Retinal pigment epithelial cell (primary cell): ENCODE measurements at regions not wholly inside any gene's neighbourhood (a gene's known extent, or its start where the extent isn't known, plus 50 kb on each side); places are given as distances from the start of the nearest gene placed in this dataset.
A peak's percentile ranks its signal among the peaks of the same experiment; 100 is the strongest.

ENCODE experiments used
- DNase-seq: peaks from one replicate; pipeline ENCODE4 v3.0.0-alpha.2; 2010; ENCODE audit warnings: low read depth
- H3K4me3 ChIP-seq: 2 replicates; pipeline ENCODE4 v1.5.1; 2011; ENCODE audit warnings: mild to moderate bottlenecking, low read length, control low read depth, moderate library complexity
- CTCF ChIP-seq: conservative IDR thresholded peaks from 2 replicates; pipeline ENCODE4 v1.5.1; 2011; ENCODE audit warnings: low read depth, low read length, control low read depth, inconsistent platforms

- DNase-seq, result no peak
- H3K4me3 ChIP-seq, result no peak overlapping the region
- no peak for TF ChIP-seq CTCF
Observed at GRCh38 chr18:39698436-39698835, 2132.8 kb upstream of the CELF4 start.

- no peak overlapping the region for H3K4me3 ChIP-seq
- TF ChIP-seq CTCF, result no peak
- no peak for DNase-seq
Observed at GRCh38 chr18:39693359-39693758, 2127.8 kb upstream of the CELF4 start.

GRCh38 chr18:39692367-39693015 lies 2126.9 kb upstream of the CELF4 start:
- TF ChIP-seq CTCF, result no peak
- H3K4me3 ChIP-seq, result no peak overlapping the region
- DNase-seq, result no peak

GRCh38 chr18:39685303-39685902 lies 2119.8 kb upstream of the CELF4 start:
- H3K4me3 ChIP-seq, result no peak overlapping the region
- no peak for DNase-seq
- TF ChIP-seq CTCF, result no peak

GRCh38 chr18:39681061-39681460 lies 2115.5 kb upstream of the CELF4 start:
- no peak for TF ChIP-seq CTCF
- no peak overlapping the region for H3K4me3 ChIP-seq

GRCh38 chr18:39675906-39676305 lies 2110.3 kb upstream of the CELF4 start:
- DNase-seq, result no peak
- no peak overlapping the region for H3K4me3 ChIP-seq
- TF ChIP-seq CTCF, result no peak

More at GRCh38 chr18:39681061-39681460, 2115.5 kb upstream of the CELF4 start:
- DNase-seq, result no peak

GRCh38 chr18:39675368-39675767 lies 2109.8 kb upstream of the CELF4 start:
- H3K4me3 ChIP-seq, result no peak overlapping the region
- peak; percentile 2 for DNase-seq
- no peak for TF ChIP-seq CTCF
